DMS 273 (cell line): ENCODE measurements at regions not wholly inside any gene's neighbourhood (a gene's known extent, or its start where the extent isn't known, plus 50 kb on each side); places are given as distances from the start of the nearest gene placed in this dataset.
"Not testable (repeated sequence)": the region's sequence is repeated elsewhere in the genome, so short reads cannot be mapped to it uniquely, and the experiment has no call there.

Source experiments
- DNase-seq: peaks from one replicate; lab custom pipeline; 2025; ENCODE audit not compliant: unreplicated experiment; lab: John Stamatoyannopoulos, UW

DNA sequence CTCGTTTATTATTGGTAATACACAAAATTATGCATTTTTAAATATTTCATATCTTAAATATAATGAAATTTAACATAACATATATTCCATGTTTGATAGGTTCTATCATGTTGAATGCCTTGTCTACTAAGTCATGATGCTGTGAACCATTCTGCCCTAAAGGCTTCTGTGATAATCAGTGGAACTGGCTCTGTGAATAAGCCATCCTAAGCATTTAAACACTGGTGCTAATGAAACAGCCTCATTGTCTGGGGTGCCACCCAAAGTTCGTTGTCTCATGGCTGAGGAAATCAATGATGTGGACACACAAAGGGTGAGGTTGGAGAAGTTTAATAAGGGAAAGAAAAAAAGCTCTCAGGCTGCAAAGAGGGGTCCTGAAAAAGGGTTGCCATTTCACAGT lies 264.7 kb upstream of the ZRANB2 start:
- no peak for DNase-seq

DNA sequence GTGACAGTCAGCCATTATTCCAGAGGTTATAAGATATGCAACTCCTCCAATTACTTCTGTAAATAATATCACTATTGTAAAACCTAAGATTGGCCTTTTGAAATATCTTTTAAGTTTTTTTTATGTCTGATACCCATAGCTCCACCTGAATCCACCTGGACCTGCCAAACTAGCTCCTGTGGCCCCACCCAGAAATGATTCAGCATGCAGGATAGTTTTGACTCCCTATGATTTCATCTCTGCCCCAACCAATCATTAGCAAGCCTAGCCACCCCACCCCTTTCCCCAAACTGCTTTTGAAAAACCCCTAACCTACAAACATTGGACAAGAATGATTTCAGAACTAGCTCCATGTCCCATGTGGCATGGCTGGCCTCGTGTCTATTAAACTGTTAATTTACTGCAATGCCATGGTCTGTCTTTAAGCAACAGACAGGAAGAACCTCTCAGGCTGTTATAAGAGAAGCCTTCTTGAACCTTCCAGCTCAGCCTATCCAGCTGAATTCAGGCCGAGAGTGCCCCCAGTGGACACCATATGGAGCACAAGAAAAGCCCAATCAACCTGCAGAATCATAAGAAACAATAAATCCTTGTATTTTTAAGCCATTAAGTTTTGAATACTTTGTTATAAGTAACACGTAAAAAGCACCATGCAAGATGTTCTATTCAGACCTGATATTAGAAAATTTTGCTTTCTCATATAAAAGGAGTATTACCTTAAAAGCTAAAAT lies 263.0 kb upstream of the ZRANB2 start:
- DNase-seq: peak; percentile 23

DNA sequence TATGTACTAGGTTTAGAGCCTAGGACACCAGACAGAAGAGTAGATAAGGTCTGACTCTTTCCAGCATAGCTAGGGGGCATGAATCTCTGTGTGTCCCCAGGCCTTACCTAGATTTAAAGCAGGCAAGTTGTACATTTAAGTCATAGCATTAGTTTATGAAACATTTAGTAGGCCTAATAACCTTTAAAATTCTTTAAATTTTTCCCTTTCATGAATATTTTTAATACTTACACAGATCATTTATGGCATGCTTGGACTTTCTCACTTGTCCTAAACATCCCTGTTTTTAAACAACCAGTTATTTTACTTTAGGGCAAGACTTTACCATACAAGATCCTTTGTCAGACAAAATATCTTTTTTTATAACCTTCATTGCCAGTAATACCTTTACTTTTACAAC lies 258.4 kb upstream of the ZRANB2 start:
- peak; percentile 47 for DNase-seq

DNA sequence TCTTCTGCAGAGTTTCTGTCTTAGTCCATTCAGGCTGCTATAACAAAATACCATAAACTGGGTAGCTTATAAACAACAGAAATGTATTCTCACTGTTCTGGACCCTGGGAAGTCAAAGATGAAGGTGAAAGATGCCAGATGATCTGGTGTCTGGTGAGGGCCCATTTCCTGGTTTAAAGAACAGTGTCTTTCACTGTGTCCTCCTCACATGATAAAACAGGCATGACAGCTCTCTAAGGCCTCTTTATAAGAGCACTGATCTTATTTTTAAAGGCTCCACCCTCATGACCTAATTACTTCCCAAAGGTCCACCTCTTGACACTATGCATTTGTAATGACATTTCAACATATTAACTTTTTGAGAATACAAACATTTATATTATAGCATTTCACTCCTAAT lies 250.2 kb upstream of the ZRANB2 start:
- no peak for DNase-seq

DNA sequence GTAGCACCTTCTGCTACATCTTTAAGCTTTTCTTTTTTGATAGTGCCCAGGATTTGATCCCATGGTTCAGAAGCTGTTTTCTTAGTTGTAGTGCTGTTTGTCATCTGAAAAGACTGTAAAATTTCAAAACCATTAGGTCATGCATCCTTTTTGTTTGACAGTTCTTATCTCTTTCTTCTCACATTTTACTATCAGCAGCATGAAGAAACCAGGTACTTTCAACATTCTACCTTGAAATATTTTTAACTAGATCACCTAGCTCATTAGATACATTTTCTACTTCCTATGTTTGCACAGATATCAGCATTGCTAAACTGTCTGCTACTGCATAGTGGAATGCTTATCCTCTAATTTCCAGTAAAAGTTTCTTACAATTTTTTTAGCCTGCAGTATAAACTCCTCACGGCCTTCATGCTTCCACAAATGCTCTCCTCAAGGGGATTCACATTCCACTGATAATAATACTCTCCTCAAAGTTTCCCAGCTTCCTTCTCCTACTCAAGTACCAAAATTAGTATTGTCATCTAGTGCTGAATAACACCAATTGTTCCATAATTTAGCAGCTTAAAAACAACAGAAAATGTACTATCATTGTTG lies 243.9 kb upstream of the ZRANB2 start:
- no peak for DNase-seq

DNA sequence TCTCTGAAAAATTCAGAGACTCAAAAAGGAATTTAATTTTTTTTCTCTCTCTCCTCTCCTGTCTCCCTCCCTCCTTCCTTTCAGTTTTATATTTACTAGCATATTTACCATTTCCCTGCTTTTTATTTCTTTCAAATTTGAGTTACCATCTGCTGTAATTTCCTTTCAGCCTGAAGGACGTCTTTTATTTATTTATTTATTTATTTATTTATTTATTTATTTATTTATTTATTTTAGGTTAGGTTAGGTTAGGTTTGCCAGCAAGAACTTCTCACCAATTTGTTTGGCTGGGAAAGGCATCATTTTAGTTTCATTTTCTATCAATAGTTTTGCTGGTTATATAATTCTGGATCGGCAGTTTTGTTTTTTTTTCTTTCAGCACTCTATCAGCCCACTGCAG lies 231.7 kb upstream of the ZRANB2 start:
- no peak for DNase-seq

DNA sequence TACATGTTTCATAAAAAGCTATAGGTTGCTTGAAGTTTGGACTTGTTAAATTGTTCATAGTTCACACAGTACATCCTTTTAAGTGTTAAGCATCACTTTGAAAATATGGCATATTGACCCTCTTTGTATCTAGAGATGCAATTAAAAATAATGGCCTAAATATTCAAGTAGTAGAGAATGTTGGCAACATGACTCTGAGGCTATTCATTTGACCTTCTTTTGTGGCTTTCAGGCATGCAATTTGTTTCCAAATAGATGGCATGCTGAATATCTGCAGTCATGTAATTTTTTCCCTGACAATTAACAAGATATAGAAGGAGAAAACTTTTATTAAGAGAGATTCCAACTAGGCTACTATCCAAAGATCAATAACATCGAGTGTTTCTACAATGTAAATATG lies 230.5 kb upstream of the ZRANB2 start:
- DNase-seq: no peak

DNA sequence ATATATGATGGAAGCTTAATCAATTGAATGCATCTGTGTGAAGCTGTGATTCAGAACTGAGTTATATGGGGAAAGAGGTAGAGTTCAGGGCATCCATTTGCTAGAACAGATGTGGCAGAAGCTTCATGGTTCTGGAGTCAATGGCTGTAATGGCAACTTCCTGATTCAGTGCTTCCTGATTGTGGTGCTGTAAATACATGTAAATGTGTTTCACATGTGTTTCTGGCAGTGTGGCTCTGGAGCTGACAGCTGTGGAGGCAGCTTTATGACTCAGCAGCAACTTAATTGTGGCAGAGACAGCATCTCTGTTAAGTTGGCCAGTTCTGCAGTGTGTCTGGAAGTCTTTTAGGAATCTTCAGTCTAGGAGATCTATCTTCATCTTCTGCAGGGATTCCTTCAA lies 226.6 kb upstream of the ZRANB2 start:
- peak; percentile 88 for DNase-seq

DNA sequence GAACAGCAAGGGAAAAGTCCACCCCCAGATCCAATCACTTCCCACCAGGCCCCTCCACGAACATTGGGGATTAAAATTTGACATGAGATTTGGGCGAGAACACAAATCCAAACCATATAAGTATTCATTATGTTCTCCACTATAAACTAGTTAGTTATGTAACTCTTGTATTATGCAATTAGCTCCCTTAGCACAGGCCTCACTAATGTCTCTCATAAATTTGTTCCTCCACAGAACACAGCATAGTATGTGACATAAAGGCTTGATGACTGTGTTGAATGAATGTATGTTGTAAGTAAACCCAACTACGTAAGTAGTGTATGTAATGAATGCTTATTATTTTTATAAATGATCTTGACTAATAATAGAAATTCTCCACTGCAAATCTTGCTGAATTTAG lies 223.3 kb upstream of the ZRANB2 start:
- DNase-seq: no peak

DNA sequence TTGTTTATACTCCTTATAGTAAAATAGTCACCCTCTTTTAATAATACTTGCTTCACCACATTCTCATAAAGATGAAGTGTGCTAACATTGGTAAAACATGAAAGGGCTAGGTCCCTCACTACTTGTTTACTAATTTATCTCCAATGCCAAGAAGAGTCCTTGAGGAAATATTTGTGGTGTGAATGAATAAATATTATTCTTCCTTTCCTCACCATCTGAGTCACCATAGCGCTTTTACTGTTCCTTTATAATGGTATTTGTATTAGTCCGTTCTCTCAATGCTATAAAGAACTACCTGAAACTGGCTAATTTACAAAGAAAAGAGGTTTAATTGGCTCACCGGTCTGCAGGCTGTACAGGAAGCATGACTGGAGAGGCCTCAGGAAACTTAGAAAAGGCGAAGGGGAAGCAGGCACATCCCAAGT lies 222.8 kb upstream of the ZRANB2 start:
- no peak for DNase-seq

DNA sequence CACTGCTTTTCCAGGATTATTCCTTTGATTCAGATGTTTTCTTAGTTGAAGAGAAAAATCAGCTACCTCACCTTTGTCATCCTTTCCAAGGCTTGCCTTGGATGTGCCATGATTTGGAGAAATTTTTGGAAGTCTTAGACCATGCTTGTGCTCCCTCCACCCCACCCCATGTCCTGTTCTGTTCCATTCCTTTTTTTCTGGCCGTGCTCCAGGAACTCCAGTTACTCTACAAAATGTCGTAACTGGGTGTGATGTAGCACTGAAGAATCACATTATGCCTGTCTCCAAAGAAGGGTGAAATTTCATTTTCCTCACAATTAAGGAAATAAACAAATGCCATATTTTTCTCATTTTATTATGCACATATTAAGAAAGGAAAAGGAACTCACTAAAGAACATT lies 217.8 kb upstream of the ZRANB2 start:
- peak; percentile 56 for DNase-seq

DNA sequence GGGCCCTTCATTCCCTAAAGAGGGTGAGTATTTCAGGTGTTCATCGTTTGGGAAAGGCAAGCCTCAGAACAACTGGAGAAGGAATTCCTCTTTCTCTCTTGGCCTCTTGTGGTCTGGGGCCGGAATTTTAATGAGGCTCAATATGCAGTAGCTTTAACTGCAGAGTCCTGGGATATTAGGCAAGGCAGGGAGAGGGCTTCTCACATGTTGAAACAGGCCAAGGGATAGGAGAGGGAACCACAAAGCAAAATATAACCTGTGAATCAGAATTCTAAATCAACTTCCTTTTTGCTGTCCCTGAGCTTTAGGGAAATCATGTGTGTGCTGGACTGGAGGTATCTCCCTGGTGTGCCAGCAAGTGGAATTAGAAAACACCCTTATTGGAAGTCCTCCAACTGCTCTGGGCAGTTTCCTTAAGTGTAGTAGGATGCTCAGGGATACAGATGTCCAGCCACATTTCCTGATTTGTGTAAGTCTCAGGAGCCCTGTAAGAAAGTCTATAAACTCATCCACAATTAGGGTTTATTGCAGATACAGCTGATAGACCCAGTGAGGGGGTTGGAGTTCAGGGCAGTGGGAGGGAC lies 215.8 kb upstream of the ZRANB2 start:
- DNase-seq: peak; percentile 86

DNA sequence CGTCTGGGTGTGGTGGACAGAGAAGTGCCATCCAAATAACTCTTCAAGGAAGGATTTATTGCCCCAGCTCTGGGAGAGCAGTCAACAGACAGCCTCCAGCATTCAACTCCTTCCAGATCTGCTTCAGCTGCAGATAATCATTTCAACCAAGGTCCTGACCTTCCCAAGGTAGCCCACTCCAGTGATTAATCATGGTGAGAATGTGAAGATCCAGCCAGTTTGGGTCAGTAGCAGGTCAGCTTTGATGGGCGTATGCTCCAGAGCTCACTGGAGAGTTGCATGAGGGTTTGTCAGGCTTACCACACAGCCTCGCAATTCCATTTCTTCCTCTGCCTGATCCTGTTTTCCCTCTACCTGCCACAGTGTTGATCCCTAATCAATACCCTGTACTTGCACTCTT lies 214.5 kb upstream of the ZRANB2 start:
- DNase-seq: no peak

DNA sequence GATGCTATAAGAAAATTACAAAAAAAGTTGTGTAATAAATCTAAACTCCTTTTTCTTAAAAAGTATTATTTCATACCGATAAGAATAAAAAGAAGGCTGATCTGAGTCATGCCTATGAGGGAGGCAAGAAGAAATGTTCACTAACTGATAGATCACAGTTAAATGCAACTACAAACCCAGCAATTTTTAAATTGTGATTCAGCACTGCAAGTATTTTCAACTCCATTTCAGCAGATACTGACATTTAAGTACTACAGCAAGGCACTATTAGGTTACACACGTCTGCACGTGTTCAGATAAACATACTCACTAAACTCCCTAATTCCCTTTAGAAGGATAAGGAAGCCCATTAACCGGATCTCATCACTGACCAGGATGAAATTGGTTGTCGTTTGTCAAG lies 213.3 kb upstream of the ZRANB2 start:
- peak; percentile 9 for DNase-seq

DNA sequence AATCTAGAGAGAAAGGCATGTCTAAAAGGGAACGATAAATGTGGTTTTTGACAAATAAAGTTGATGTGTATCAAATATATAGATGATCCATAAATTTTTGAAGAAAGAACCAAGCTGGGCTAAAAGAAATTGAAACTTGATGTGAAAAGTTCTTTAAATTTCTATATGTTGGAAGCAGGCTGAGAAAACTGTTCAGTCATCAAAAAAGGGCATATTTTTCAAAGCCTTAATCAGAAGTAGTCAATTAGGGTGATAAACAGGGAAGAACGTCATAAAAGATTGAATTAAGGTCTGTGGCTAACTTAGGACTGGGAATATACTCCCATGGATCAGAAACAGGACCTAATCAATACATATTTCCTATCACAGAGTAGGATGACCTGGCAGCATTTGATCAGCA lies 211.4 kb upstream of the ZRANB2 start:
- DNase-seq: no peak

DNA sequence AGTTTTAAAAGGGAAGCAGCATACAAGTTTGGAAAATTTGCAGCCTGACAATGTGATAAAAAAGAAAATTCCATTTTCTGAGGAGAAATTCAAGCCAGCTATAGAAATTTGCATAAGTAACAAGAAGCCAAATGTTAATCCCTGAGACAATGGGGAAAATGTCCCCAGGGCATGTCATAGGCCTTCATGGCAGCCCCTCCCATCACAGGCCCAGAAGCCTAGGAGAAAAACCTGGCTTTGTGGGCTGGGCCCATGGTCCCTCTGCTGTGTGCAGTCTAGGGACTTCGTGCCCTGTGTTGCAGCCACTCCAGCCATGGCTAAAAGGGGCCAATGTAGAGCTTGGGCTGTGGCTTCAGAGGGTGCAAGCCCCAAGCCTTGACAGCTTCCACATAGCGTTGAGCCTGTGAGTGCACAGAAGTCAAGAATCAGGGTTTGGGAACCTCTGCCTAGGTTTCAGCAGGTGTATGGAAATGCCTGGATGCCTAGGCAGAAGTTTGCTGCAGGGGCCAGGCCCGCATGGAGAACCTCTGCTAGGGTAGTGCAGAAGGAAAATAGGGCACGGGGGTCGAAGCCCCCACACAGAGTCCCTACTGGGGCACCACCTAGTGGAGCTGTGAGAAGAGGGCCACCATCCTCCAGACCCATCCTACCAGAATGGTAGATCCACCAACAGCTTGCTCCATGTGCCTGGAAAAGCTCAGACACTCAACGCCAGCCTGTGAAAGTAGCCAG lies 209.8 kb upstream of the ZRANB2 start:
- DNase-seq: not testable (repeated sequence)

DNA sequence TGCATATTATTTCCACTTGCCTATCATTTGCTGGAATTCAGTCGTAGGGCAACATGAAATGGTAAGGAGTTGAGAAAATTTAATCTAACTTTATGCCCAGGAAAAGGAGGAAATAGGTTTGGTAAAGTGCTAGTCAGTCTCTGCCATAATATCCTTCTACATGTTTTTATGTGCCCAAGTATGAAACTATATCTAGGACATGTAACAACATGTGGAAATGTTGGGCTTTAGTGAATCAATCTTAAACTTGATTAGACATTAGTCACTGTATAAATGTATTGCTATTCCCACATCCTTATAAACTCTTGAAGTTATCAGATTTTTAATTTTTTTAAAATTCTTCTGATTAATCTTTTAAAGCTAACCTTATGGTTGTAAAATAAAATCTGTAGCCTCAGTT lies 204.7 kb upstream of the ZRANB2 start:
- DNase-seq: no peak

DNA sequence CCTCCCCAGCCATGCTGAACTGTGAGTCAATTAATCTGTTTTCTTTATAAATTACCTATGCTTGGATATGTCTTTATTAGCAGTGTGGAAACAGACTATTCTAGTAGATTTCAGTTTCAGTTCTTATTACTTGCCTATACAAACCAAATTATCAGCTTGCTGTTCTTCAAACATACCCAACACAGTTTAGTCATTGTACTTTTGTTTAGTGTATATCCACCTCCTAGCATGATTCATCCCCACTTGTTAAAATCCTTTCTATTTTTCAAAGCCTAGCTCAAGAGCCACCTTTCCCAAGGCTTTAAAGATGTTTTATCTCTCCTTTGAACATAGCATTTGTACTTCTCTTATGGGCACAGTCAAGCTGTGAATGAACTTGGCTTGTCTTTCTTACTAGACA lies 195.6 kb upstream of the ZRANB2 start:
- DNase-seq: no peak

DNA sequence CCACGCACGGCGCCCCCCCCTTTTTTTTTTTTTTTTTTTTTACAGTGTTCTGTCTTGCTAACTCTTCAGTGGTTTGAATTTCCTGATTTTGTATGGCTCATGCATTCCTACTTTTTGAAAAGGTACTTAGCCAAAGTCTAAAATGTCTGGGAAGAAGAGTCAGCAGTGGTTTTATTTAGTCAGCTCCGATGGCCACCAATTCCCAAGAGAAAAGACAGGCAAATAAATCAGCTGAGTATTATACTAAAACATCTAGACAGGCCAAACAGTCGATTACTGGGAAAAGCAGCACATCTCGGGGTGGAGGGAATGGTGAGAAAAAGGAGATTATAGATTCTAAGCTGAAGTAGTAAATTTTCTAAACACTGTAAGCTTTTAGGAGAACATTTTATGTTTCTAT lies 192.5 kb upstream of the ZRANB2 start:
- no peak for DNase-seq

DNA sequence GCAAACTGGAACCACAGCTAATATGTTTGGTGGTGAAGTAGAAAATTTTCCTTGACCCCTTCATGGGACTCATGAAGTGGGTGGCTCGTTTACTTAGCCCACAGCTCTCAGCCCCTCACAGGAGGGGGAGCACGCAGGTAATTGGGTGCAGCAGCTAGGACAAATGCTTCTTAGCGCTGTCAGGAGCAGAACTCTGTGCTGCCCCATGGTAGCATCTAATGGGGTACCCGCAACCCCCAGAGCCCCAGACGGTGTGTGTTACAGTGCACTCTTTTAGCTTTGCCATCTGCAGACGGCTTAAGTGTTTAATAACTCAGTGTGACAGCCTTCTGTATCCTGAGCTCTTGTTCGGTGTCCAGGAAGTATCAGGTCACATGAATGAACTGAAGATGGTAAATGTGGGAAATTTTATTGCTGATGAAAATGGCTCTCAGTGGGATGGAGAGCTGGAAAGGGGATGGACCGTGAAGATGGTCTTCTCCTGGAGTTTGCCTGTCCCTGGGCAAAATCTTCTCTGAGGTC lies 189.6 kb upstream of the ZRANB2 start:
- no peak for DNase-seq

DNA sequence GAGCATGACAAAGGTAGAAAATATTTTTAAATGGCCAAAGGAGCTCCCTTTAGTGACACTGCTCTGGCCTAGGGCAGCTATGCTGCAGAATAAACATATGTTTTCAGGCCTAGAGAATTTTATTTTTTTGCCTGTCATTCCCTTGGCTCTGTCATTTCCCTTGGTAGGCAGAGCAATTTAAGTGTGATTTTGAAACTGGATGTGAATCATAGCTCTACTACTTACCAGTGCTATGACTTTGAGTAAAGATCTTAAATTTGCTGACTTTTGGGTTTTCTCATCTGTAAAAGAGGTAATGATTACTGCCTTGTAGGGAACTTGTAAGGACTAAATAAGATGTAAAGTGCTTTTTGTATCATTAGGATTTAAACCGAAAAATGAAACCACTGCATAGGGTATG lies 189.0 kb upstream of the ZRANB2 start:
- DNase-seq: no peak

DNA sequence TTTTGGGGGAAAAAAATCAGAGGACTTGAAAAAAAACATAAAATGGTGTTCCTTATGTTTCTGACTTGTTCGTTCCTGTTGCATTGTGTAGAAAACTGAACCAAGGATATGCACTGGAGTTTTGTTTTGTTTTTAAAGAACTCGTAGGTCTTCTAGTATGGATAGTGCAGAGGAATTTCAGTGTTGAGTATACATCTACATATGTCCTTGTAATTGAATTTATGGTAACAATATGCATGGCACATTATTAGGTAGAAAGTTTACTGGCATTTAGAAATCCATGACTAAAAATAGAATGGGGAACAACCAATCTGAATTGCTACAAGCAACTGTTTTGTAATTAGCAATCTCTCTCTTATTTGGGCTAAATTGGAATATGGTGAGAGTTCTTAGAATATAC lies 188.3 kb upstream of the ZRANB2 start:
- DNase-seq: no peak
